Colonic mucosa (tissue), 4 donors: ENCODE measurements at regions not wholly inside any gene's neighbourhood (a gene's known extent, or its start where the extent isn't known, plus 50 kb on each side); places are given as distances from the start of the nearest gene placed in this dataset.

Experiments used
- DNase-seq: peaks from one replicate; pipeline ENCODE4 v3.0.0-alpha.2; 2020
- H3K27ac ChIP-seq: fragments of 200-600 bp; one replicate; pipeline ENCODE4 v1.8.0; 2021
- H3K27me3 ChIP-seq: fragments of 200-600 bp; one replicate; pipeline ENCODE4 v1.8.0; 2021
- H3K36me3 ChIP-seq: fragments of 200-600 bp; one replicate; pipeline ENCODE4 v1.8.0; 2021
- H3K4me1 ChIP-seq: fragments of 200-600 bp; one replicate; pipeline ENCODE4 v1.8.0; 2021; ENCODE audit warnings: mild to moderate bottlenecking
- H3K4me3 ChIP-seq: fragments of 200-600 bp; one replicate; pipeline ENCODE4 v1.8.0; 2021
- H3K9ac ChIP-seq, 2 donors: one replicate each; pipeline ENCODE4 v1.7.0; 2013; ENCODE audit warnings: control low read depth in 2 of 2, low read depth in 2 of 2, low read length in 2 of 2
- H3K9me3 ChIP-seq: fragments of 200-600 bp; one replicate; pipeline ENCODE4 v1.8.0; 2021
- intact Hi-C: fragments of 100-400 bp; cut with DNase I; formaldehyde crosslinking; loops from one replicate; pipeline ENCODE4 v1.14.1; 2022
- TF ChIP-seq, protein P1 (sequence below): fragments of 200-600 bp; IDR thresholded peaks from one replicate; pipeline ENCODE4 v1.8.0; 2022; ENCODE audit warnings: antibody characterized with exemption, mild to moderate bottlenecking
- donor health status: healthy.
- donor health status: DM: no; HTN: no; CAD: no.
- donor health status: DM: no; HTN: no; CAD: no.

DNA sequence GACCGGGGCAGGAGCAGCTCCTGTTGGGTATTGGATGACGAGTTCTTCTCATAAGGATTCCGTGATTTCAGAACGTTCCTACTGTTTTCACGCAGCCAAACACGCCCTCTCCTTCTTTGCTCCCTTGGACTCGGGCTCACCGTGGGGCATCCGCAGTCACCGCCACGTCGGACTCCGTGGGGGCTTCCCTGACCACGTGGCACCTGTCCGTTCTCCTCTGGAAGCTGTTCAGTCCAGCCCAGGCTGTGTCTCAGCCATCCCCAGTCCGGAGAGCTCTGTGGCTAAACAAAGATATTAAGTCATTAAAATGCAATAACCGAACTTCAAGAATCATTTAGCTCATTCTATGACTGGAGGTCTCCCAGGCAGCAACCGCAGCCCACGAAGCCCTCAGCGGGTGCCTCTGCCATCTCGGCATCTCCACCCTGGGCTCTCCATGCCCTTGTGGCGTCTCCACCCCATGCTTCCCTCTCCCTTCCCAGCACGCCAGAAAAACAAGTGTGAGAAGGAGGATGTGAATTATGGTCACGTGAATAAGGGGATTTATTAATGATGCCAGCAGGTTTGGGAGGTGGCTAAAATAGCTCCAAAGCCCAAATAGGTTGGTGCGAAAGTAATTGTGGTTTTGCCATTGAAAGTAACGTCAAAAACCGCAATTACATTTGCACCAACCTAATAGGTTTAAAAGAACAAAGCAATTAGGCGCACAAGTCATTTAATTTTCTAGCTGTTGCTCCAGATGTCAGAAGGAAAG is 224.6 kb upstream of the PPP2R2D start:
- H3K9ac ChIP-seq = no peak overlapping the region
- H3K4me3 ChIP-seq = no peak overlapping the region
- no peak overlapping the region for H3K27ac ChIP-seq
- H3K36me3 ChIP-seq = no peaks in the 10 kb centered on the region
- intact Hi-C loops = no loop called here
- DNase-seq = no peak
- no peaks in the 10 kb centered on the region for H3K9me3 ChIP-seq
- no peaks in the 10 kb centered on the region for H3K4me1 ChIP-seq
- TF ChIP-seq, protein P1, sequence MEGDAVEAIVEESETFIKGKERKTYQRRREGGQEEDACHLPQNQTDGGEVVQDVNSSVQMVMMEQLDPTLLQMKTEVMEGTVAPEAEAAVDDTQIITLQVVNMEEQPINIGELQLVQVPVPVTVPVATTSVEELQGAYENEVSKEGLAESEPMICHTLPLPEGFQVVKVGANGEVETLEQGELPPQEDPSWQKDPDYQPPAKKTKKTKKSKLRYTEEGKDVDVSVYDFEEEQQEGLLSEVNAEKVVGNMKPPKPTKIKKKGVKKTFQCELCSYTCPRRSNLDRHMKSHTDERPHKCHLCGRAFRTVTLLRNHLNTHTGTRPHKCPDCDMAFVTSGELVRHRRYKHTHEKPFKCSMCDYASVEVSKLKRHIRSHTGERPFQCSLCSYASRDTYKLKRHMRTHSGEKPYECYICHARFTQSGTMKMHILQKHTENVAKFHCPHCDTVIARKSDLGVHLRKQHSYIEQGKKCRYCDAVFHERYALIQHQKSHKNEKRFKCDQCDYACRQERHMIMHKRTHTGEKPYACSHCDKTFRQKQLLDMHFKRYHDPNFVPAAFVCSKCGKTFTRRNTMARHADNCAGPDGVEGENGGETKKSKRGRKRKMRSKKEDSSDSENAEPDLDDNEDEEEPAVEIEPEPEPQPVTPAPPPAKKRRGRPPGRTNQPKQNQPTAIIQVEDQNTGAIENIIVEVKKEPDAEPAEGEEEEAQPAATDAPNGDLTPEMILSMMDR = no peak
- no peaks in the 10 kb centered on the region for H3K27me3 ChIP-seq

- Histone ChIP-seq H3K9ac (no peak overlapping the region), H3K36me3 (no peaks in the 10 kb centered on the region), H3K27me3 (no peaks in the 10 kb centered on the region), H3K27ac (no peak overlapping the region), H3K4me1 (no peaks in the 10 kb centered on the region), H3K9me3 (no peaks in the 10 kb centered on the region), H3K4me3 (no peak overlapping the region)
- TF ChIP-seq, protein P1 = no peak
- no peak for DNase-seq
- intact Hi-C loops = no loop called here
Observed at GRCh38 chr10:131676800-131677421, 223.9 kb upstream of the PPP2R2D start.

- Histone ChIP-seq H3K36me3 (no peaks in the 10 kb centered on the region), H3K4me3 (no peak overlapping the region), H3K27me3 (no peaks in the 10 kb centered on the region), H3K9ac (no peak overlapping the region), H3K9me3 (no peaks in the 10 kb centered on the region), H3K4me1 (no peaks in the 10 kb centered on the region), H3K27ac (no peak overlapping the region)
- TF ChIP-seq, protein P1 = no peak
- DNase-seq = no peak
- intact Hi-C loops = no loop called here
Observed at GRCh38 chr10:131677671-131678070, 223.1 kb upstream of the PPP2R2D start.

DNA sequence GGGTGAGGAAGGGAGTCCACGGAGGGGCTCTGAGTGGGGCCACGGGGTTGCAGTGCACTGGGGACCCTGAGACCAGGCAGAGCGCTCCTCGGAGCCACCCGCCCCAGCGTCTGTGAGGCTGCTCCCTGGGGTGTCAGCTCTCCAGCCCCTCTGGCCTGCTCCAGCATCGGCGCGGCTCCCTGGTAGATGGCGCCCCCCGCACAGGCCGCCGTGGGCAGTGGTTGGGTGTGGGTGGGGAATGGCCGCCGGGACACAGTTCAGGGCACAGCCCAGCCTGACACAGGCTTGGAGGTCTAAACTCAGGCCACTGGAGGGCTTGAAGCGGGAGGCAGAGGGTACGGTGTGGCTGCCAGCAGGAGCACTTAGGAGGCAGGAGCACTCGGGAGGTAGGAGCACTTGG is 222.6 kb upstream of the PPP2R2D start:
- no peaks in the 10 kb centered on the region for H3K4me1 ChIP-seq
- TF ChIP-seq, protein P1 = no peak
- no peak overlapping the region for H3K27ac ChIP-seq
- no peaks in the 10 kb centered on the region for H3K9me3 ChIP-seq
- no peaks in the 10 kb centered on the region for H3K27me3 ChIP-seq
- no peak overlapping the region for H3K9ac ChIP-seq
- intact Hi-C loops = no loop called here
- H3K36me3 ChIP-seq = no peaks in the 10 kb centered on the region
- no peak for DNase-seq
- no peak overlapping the region for H3K4me3 ChIP-seq

DNA sequence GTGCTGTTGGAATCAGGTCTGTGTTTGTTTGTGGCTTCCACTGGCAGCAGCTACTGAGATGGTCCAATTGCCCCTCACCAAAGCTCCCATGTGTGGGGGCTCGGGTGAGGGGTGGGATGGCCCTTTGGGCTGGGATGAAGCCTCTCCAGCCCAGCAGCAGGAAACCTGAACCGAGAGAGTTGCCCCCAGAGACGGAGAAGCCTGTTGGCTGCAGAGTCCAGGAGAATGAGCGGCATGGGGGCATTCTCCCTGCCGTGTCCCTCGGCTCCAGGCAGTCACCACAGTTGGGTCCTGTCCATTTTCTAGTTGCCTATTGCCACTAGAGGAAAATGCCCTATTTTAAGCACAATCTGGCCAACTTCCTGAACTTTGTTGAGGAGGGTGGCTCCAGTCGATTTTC is 222.2 kb upstream of the PPP2R2D start:
- no peak for DNase-seq
- TF ChIP-seq, protein P1 = no peak
- H3K27me3 ChIP-seq = no peaks in the 10 kb centered on the region
- no peaks in the 10 kb centered on the region for H3K36me3 ChIP-seq
- H3K9ac ChIP-seq = no peak overlapping the region
- no peaks in the 10 kb centered on the region for H3K4me1 ChIP-seq
- no peak overlapping the region for H3K27ac ChIP-seq
- no peak overlapping the region for H3K4me3 ChIP-seq
- H3K9me3 ChIP-seq = no peaks in the 10 kb centered on the region
- intact Hi-C loops = no loop called here
